Fibroblast of the conjunctiva (primary cell): ENCODE measurements at regions not wholly inside any gene's neighbourhood (a gene's known extent, or its start where the extent isn't known, plus 50 kb on each side); places are given as distances from the start of the nearest gene placed in this dataset.
"Not testable (repeated sequence)": the region's sequence is repeated elsewhere in the genome, so short reads cannot be mapped to it uniquely, and the experiment has no call there.

Experiments
- DNase-seq: peaks from one replicate; pipeline ENCODE4 v3.0.0-alpha.2; 2010; ENCODE audit warnings: low read depth

- DNase-seq, result no peak
Measured at GRCh38 chr9:108033976-108034964, 544.7 kb upstream of the KLF4 start.

DNA sequence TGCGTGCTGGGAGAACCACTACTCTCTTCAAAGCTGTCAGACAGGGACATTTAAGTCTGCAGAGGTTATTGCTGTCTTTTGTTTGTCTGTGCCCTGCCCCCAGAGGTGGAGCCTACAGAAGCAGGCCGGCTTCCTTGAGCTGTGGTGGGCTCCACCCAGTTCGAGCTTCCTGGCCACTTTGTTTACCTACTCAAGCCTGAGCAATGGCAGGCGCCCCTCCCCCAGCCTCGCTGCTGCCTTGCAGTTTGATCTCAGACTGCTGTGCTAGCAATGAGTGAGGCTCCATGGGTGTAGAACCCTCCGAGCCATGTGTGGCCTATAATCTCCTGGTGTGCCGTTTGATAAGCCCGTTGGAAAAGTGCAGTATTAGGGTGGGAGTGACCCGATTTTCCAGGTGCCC, 542.5 kb upstream of the KLF4 start:
- DNase-seq, result not testable (repeated sequence)

GRCh38 chr9:108031221-108031620, 541.7 kb upstream of the KLF4 start:
- DNase-seq, result not testable (repeated sequence)

GRCh38 chr9:108026718-108027117, 537.1 kb upstream of the KLF4 start:
- not testable (repeated sequence) for DNase-seq

- no peak for DNase-seq
Measured at GRCh38 chr9:108024604-108025003, 535.0 kb upstream of the KLF4 start.

GRCh38 chr9:108022246-108022935, 532.8 kb upstream of the KLF4 start:
- no peak for DNase-seq

- DNase-seq, result no peak
Measured at GRCh38 chr9:108021096-108021710, 531.6 kb upstream of the KLF4 start.

GRCh38 chr9:108019821-108020220, 530.3 kb upstream of the KLF4 start:
- DNase-seq, result no peak

DNA sequence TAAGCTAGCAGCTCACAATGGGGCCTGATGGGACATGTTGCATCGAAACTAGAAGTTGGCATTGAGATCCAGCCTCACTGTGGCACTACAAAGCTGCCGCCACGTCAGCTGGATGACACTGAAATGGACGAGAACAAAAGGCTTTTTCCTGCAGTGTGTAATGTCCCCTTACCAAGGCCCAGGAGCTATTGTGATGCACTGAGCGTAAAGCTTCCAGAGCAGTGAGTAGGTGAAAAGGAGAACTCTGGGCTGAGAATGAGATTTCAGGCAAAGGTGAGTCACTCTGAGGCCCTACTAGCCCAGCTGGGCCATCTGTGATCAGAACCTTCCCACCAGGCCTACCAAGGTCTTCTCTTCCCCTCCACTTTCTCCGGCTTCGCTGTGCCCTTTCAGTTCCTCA, 528.1 kb upstream of the KLF4 start:
- no peak for DNase-seq

GRCh38 chr9:108016446-108016845, 526.9 kb upstream of the KLF4 start:
- DNase-seq, result no peak

- DNase-seq, result no peak
Measured at GRCh38 chr9:108015690-108016089, 526.1 kb upstream of the KLF4 start.

DNA sequence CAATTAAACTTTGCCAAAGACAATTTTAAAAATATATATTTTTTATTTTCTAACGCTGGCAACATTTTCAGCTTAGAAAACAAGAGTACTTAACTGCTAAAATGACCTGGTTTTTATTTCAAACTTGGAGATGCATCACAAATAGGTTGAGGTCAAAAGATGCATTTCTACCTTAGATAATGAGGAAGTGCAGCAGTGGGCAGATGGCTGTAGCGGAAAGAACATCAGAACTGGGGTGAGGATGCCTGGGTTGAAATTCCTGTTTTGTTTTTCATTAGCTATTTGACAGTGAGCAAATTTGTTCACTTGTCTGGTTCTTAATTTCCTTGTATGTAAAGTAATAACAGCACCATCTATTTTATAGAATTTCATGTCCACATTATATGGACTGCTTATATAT, 524.8 kb upstream of the KLF4 start:
- DNase-seq, result no peak

DNA sequence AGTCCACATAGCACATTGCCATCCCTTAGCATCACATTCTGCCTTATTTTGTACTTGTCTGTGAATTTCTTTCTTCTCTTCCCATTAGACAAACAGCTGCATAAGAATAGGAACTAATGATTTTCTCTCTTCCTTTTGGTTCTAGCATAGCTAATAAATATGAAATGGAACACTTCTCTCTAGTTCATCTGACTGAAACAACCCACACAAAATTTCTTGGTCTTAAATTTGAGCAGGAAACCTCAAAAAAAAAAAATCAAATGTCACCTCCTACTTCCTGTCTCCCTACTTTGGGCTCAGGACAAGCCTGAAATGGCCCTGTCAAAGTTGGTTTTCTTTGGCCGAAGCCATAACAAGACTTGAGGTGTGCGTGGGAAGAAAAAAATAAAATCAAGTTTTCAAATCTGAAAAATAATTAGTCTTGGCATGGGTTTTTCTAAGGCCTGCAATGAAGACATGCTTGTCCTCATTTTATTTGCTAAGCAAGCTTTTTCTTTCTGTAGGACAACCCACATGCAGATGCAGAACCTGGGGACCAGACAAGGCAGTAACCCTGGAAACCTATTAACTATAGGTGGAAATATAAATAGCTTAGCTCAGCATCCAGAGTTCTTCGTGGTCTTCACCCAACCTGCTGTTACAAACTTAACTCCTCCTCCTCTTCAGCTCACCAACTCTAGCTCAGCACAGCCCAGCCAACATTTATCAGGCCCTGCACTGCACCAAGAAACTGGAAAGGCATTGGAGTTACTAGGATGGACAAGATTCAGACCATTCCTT, 523.5 kb upstream of the KLF4 start:
- no peak for DNase-seq

DNA sequence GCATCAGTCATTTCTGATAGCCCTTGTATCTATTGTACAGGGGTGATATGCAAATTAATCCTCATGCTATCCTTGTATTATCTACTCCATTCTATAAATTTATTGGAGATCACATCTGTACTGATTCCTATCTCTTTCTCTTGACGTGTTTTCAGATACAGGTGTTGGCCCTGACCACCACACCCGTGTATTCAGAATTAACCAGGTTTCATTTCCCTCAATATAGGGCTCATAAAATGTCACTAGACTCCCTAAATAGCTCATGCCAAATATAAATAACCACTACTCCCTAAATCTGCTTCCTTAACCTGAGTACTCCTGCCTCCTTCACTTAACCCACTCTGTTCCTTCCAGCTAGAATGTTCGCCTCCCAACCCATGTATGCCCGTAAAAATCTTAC, 522.8 kb upstream of the KLF4 start:
- no peak for DNase-seq

- no peak for DNase-seq
Measured at GRCh38 chr9:108003526-108003925, 514.0 kb upstream of the KLF4 start.

- no peak for DNase-seq
Measured at GRCh38 chr9:108002371-108002956, 512.9 kb upstream of the KLF4 start.

DNA sequence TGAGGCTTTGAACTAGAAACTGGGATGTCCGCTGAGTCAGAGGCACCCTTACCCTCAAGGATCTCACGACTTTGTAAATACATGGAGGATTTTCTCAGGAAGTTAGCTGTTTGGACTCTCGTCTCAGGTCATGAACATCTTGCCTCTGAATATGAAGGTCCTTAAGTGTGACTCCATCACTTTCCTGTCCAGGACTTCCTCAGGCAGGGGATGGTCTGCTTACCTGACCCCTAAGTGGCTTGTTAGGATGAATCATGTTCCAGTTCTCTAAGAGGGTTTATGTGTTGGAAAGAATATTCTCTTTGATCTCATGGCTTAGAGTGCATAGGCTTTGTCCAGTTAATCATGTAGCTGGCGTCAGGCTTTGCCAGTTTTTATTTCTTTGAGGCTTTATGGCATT, 511.7 kb upstream of the KLF4 start:
- no peak for DNase-seq

GRCh38 chr9:107999890-108000289, 510.3 kb upstream of the KLF4 start:
- no peak for DNase-seq

DNA sequence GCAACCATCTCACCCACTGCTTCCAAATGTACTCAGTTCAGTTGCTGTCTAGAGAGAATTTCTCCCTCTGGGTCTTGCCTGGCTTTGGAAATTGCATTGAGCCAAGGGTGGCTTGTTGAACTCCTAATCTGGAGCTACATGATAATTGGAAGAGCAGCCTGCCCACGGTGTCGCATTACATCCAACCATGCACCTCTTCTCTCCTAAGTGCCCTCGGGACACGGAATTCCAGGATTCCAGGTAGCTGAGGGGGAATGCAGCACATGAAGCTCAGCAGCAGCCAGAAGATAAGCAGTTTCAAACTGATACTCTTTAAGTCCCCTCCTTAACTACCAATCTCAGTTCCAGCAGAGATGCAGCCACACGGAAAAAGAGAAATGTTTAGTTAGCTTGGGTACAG, 509.4 kb upstream of the KLF4 start:
- no peak for DNase-seq

DNA sequence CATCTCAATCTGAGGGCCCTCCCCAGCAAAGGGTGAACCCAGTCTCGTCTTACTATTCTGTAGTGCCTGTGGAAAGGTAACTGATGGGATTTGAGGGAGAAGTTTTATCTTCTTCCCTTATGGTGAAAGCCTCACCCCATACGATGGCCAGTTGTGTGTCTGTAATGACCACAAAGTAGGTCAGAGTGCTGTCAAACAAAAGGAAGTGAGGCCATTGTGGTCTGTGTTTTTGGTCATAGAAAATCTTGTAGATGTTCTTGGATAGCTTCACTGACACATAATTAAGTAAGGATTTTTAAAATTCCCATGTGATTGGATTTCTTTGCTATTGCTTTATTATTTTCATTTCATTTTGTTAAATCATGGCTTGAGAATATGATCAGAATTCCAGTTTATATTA, 505.1 kb upstream of the KLF4 start:
- no peak for DNase-seq

DNA sequence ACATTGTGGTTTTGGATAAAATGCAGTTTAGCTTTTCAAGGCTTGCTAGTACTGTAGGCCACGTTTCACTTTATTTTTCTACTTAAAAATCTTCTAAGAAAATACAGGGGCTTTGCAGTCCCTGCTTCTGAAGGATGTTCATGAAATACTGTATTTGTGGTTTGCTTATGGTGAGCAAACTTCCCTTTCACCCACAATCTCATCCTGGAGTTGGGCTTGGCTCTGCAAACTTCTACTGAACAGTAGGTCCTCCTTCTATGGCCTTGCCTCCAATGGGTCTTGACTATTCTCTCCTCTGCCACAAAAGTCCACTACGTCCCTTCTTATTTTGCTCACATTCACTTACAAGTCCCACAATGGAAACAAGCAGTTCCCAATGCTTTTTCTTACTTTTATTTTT, 502.7 kb upstream of the KLF4 start:
- no peak for DNase-seq

GRCh38 chr9:107991581-107991980, 502.0 kb upstream of the KLF4 start:
- no peak for DNase-seq
